ENCODE measurements at regions not wholly inside any gene's neighbourhood (a gene's known extent, or its start where the extent isn't known, plus 50 kb on each side); places are given as distances from the start of the nearest gene placed in this dataset.

GRCh38 chr6:51495096-51495495, 592.3 kb downstream of the PKHD1 start:
- H3K27me3 ChIP-seq (ENCODE audit: control insufficient read depth, insufficient read depth, low read length) = no peaks in the 10 kb centered on the region
- no peak overlapping the region for H3K4me3 ChIP-seq (ENCODE audit: low read depth, low read length)
- DNase-seq (ENCODE audit: low read depth) = no peak
- H3K36me3 ChIP-seq (ENCODE audit: control insufficient read depth, insufficient read depth, low read length) = no peaks in the 10 kb centered on the region
- no peak for TF ChIP-seq CTCF (IDR thresholded peaks at IDR 0.05; ENCODE audit: insufficient read depth, low read depth, low read length)
- ChIA-PET CTCF (no interaction called here), POLR2A (no interaction called here)

- H3K4me3 ChIP-seq (ENCODE audit: low read depth, low read length) = no peak overlapping the region
- H3K36me3 ChIP-seq (ENCODE audit: control insufficient read depth, insufficient read depth, low read length) = no peaks in the 10 kb centered on the region
- H3K27me3 ChIP-seq (ENCODE audit: control insufficient read depth, insufficient read depth, low read length) = no peaks in the 10 kb centered on the region
- CTCF ChIA-PET = no interaction called here
- TF ChIP-seq CTCF (IDR thresholded peaks at IDR 0.05; ENCODE audit: insufficient read depth, low read depth, low read length) = no peak
- POLR2A ChIA-PET = no interaction called here
- no peak for DNase-seq (ENCODE audit: low read depth)
Observed at GRCh38 chr6:51495610-51496396, 591.6 kb downstream of the PKHD1 start.

GRCh38 chr6:51502996-51503395, 584.4 kb downstream of the PKHD1 start:
- no peak for DNase-seq (ENCODE audit: low read depth)
- no peak overlapping the region for H3K4me3 ChIP-seq (ENCODE audit: low read depth, low read length)
- CTCF ChIA-PET = no interaction called here
- H3K36me3 ChIP-seq (ENCODE audit: control insufficient read depth, insufficient read depth, low read length) = no peaks in the 10 kb centered on the region
- no peaks in the 10 kb centered on the region for H3K27me3 ChIP-seq (ENCODE audit: control insufficient read depth, insufficient read depth, low read length)
- TF ChIP-seq CTCF (IDR thresholded peaks at IDR 0.05; ENCODE audit: insufficient read depth, low read depth, low read length) = no peak
- POLR2A ChIA-PET = no interaction called here

GRCh38 chr6:51505434-51505833, 582.0 kb downstream of the PKHD1 start:
- ChIA-PET CTCF (no interaction called here), POLR2A (no interaction called here)
- Histone ChIP-seq H3K4me3 (ENCODE audit: low read depth, low read length) (no peak overlapping the region), H3K36me3 (ENCODE audit: control insufficient read depth, insufficient read depth, low read length) (no peaks in the 10 kb centered on the region), H3K27me3 (ENCODE audit: control insufficient read depth, insufficient read depth, low read length) (no peaks in the 10 kb centered on the region)
- TF ChIP-seq CTCF (IDR thresholded peaks at IDR 0.05; ENCODE audit: insufficient read depth, low read depth, low read length) = no peak
- DNase-seq (ENCODE audit: low read depth) = no peak

- ChIA-PET CTCF (no interaction called here), POLR2A (no interaction called here)
- no peaks in the 10 kb centered on the region for H3K27me3 ChIP-seq (ENCODE audit: control insufficient read depth, insufficient read depth, low read length)
- H3K4me3 ChIP-seq (ENCODE audit: low read depth, low read length) = no peak overlapping the region
- TF ChIP-seq CTCF (IDR thresholded peaks at IDR 0.05; ENCODE audit: insufficient read depth, low read depth, low read length) = no peak
- H3K36me3 ChIP-seq (ENCODE audit: control insufficient read depth, insufficient read depth, low read length) = no peaks in the 10 kb centered on the region
- no peak for DNase-seq (ENCODE audit: low read depth)
Observed at GRCh38 chr6:51509597-51509996, 577.8 kb downstream of the PKHD1 start.

Data from BJ (cell line).